ENCODE measurements at regions not wholly inside any gene's neighbourhood (a gene's known extent, or its start where the extent isn't known, plus 50 kb on each side); places are given as distances from the start of the nearest gene placed in this dataset.

DNA sequence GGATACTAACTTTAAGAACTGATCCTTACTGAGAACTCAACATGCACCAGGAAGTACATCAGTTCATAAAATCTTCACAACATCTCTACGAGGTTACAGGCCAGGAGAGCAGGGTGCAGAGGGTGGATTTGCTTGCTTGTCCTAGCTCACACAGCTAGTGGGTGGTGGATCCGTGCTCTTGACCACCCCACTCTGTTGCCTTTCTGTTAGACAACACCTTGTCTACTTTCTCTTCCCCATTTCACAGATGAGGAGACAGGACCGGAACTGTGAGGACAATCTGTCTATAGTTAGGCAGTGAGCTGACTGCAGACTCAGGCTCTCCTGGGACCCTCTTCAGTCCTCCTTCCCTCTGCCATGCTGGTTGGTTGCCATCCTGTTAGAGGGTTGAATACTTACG, 221.7 kb upstream of the TLE3 start (continued):
- TF ChIP-seq, protein P1, sequence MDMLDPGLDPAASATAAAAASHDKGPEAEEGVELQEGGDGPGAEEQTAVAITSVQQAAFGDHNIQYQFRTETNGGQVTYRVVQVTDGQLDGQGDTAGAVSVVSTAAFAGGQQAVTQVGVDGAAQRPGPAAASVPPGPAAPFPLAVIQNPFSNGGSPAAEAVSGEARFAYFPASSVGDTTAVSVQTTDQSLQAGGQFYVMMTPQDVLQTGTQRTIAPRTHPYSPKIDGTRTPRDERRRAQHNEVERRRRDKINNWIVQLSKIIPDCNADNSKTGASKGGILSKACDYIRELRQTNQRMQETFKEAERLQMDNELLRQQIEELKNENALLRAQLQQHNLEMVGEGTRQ (IDR thresholded peaks at IDR 0.05; ENCODE audit: low read length) = no peak
- no peak for TF ChIP-seq SP4 (IDR thresholded peaks at IDR 0.05; ENCODE audit: low read length)
- no peak for TF ChIP-seq TCF12 (IDR thresholded peaks at IDR 0.05; ENCODE audit: low read depth, low read length)
- no peak for TF ChIP-seq SP1 (IDR thresholded peaks at IDR 0.05; ENCODE audit: low read depth, low read length)
- TF ChIP-seq POLR2A (IDR thresholded peaks at IDR 0.05; ENCODE audit: control extremely low read depth in 1 of 2, low read depth in 2 of 2, low read length in 2 of 2) = no peak

Measured in H1 (cell line).